Body of pancreas (tissue), 4 donors: ENCODE measurements at regions not wholly inside any gene's neighbourhood (a gene's known extent, or its start where the extent isn't known, plus 50 kb on each side); places are given as distances from the start of the nearest gene placed in this dataset.

Source experiments
- CTCF ChIP-seq, 7 experiments: fragments of 450-650 bp in 4 of 7; fragments of 200-600 bp in 3 of 7; sonication (generic) in 3 of 7; IDR thresholded peaks; one replicate each; pipeline ENCODE4 v1.5.1; 2016 to 2019; ENCODE audit warnings: antibody characterized with exemption in 7 of 7
- POLR2A ChIP-seq, 3 donors: fragments of 450-650 bp; IDR thresholded peaks; one replicate each; pipeline ENCODE4 v1.6.1; 2016; ENCODE audit warnings: antibody characterized with exemption in 3 of 3, mild to moderate bottlenecking in 2 of 3

DNA sequence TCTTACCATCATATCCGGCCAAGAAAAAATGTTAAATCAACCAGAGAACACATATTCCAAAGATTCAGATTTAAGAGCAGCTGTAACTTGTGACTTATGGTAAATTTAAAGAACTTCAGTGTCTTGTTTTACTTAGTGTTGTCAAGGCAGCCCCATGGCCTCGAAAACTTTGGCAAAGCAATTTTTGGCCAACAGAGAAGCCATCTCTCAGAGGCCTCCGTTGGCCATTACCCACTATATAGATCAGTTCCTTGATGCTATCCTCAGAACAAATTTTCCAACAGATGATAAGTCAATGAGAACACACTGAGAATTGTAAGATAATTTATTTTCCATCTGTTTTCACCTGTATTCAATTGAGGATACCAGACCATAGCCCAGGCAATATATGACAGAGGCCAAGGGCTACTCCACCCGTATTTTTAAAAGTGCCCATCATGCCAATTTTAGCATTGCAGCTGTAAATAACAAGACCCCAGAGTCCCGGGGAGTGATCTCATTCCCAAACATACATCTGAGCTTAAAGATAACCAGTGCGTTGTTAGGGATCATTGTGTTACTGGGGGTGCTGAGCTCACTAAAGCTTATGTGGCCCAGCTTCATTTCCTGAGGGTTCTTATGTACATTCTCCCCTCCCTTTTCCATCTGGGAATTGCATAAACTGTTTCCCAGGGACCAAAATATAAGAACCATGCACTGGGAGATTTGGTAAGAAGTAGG is 50.0 kb upstream of the PDHA1 start:
- TF ChIP-seq CTCF (IDR thresholded peaks at IDR 0.05): no peak
- no peak for TF ChIP-seq POLR2A (IDR thresholded peaks at IDR 0.05)
